ENCODE measurements at regions not wholly inside any gene's neighbourhood (a gene's known extent, or its start where the extent isn't known, plus 50 kb on each side); places are given as distances from the start of the nearest gene placed in this dataset.

DNA sequence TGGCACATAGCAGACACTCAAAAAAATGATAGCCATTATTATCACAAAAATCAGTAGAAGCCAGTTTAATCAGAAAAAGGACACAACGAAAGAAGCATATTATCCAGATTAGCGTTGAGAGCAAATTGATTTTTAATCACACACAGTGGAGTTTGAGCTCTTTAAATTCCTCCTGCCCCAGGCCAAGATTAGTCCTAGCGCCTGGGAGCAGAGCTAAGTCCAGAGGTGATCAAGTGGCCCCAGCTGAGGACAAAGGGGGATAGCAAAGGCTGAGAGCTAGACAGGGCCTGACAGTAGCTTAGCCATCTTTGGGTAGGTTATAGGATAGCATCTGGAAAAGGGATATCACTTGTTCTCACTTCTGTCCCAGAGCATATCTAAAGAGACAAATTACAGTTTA, 133.6 kb downstream of the NXPE2 start:
- DNase-seq = no peak

DNA sequence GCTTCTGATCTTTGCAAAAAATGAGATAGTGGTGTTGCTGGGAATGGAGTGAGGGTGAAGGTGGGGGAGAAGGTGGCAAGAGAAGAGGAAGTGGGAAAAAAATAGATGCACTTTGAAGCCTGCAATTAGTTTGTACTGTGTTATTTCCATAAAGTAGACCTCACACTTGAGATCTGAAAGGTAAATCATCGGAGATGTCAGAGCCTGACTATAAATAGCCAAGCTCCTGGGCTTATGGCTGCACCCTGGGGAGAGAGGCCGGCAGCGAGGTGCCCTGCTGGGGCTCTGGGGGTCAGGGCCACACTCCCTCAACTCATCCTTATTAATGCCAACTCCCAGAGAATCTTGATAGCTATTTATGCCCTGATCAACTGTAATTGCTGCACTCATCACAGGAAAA, 134.4 kb downstream of the NXPE2 start:
- DNase-seq = no peak

DNA sequence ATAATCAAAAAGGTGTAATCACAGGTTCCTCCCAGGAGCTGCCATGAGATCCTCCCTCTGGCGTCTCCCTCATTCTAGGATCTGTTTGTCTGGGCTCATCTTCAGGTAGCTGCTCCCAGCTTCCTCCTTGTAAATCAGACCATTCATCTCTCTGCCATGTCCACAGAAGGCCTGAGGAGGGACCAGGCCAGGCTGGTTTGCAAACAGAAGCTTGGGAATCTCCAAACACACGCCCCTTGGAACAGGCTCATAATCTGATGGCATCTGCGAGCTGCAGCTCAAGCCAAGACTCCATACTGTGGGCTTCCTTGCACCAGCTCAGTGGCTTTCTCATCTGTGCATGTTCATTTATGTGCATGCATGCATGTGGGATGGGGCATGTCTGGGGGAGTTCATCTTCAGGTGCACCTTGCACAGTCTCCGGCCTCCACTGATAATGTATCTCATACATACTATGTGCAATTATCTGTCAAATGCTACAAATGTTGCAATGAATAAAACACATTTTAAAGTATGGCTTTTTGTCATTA, 134.9 kb downstream of the NXPE2 start:
- no peak for DNase-seq

DNA sequence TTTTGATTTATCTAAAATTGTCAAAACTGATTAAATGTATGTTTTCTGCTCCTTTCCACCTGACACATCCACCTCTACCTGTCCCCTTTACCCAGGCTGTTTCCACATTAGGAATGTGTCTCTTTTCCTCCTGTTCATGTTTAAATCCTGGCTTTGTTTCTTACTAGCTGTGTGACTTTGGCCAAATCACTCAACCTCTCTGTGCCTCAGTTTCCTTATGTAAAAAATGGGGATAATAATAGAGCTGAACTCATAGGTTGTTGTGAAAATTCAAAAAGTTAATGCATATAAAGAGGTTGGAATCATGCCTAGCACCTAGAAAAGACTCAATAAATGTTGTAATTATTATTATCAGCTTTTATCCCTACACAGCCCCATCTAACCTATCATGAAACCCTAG, 136.8 kb downstream of the NXPE2 start:
- no peak for DNase-seq

DNA sequence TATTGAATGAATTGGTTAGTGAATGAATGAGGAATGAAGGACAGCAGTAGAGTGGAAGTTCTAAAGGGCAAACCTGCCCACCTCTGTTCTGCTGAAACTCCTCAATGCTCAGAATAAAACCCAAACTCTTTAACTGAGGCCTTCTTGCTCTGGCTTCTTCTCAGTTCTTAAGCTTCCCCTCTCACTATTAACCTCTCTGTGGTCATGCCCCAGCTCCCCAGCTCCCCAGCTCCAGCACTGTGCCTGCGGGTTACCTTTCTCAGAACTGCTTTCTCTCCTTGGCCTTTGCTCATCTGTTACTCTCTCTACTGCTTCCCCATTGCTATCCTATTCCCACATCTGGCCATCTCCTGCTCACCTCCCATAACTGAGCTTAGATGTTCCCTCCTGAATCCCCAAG, 137.4 kb downstream of the NXPE2 start:
- DNase-seq = no peak

GRCh38 chr11:114816791-114817190, 138.5 kb downstream of the NXPE2 start:
- no peak for DNase-seq

- no peak for DNase-seq
These were observed 140.1 kb downstream of the NXPE2 start for GRCh38 chr11:114818382-114818781.

DNA sequence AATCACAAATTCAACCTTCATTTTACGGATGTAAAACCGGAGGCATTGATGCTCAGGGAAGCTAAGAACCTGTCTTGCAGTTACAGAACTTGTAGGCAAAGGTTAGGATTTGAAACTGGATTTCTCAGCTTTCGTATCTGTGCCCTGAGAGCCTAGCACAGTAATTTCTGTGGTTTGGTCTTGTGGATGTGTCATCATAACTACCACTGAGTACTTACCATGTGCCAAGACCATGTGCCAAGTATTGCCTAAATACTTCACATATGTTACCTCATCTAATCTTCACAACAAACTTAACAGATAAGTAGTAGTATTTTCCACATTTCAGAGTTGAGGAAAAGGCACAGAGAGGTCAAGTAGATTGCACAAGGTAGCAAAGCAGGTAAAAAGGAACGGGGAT, 140.7 kb downstream of the NXPE2 start:
- DNase-seq = no peak

DNA sequence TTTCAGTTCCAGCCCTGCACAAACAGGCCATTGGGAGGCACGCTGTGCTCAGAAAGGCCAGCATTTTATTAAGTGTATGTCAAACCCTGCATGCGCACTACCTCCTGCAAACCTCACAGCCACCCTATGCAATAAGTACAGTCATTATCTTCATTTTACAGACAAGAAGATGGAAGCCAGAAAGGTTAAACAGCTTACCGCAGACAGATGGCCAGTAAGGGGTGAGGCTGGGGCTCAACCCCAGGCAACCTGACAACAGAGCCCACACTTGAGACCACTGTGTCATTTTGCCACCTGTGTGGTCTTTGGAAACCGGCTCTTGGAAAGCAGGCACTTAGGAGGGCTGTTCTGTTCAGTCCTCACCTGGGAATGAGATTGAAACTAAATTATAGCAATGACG, 142.3 kb downstream of the NXPE2 start:
- DNase-seq = no peak

- no peak for DNase-seq
These were observed 143.5 kb downstream of the NXPE2 start for GRCh38 chr11:114821621-114822412.

DNA sequence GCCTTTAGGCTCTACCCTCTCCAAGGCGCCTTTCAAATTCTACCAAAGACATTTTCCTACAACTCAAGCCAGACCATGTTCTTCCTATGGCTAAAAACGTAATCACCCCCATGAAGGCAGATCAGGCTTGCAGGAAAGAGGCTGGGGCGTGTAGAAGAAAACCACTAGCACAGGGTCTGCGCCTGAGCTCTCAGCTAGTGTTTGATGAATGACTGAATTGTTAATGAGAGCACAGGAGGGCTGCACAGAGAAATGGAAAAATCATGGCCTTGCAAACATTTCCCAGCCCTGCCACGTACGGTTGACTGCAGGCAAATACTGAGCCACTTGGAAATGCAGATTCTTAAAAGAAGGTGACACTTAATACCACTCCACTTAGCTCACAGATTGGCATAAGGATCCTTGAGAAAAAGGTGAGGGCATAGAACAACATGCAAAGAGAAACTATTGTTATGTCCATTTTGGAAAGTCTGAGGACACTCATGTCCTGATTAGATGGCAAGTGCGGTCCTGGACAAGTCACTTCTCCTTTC, 148.6 kb downstream of the NXPE2 start:
- peak in 1 of 2 experiments; percentile 39 for DNase-seq

DNA sequence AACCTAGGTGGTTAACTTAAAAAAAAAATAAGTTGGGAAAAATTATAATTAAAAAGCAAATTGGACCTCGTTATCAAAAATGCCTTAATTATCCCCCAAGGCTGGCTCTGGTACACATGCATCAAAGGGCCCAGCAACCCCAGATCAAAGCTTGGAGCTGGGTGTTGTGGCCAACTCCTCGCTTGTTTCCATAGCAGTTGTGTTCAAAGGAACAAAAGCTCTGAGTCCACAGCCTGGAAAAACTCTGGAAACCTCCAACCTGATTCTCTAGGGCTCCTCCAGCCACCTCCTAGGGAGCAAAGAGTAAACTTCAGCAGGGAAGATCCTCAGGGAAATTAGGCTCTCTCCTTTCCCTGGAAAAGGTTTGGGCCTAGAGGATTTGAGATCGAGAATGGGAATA, 149.4 kb downstream of the NXPE2 start:
- DNase-seq = no peak

GRCh38 chr11:114832532-114833125, 154.3 kb downstream of the NXPE2 start:
- DNase-seq = peak in 1 of 2 experiments; percentile 30

GRCh38 chr11:114836161-114836560, 157.8 kb downstream of the NXPE2 start:
- no peak for DNase-seq

GRCh38 chr11:114844896-114845295, 166.6 kb downstream of the NXPE2 start:
- DNase-seq = no peak

GRCh38 chr11:114845766-114846415, 167.6 kb downstream of the NXPE2 start:
- no peak for DNase-seq

GRCh38 chr11:114846416-114846791, 168.1 kb downstream of the NXPE2 start:
- peak in 1 of 2 experiments; percentile 39 for DNase-seq

DNA sequence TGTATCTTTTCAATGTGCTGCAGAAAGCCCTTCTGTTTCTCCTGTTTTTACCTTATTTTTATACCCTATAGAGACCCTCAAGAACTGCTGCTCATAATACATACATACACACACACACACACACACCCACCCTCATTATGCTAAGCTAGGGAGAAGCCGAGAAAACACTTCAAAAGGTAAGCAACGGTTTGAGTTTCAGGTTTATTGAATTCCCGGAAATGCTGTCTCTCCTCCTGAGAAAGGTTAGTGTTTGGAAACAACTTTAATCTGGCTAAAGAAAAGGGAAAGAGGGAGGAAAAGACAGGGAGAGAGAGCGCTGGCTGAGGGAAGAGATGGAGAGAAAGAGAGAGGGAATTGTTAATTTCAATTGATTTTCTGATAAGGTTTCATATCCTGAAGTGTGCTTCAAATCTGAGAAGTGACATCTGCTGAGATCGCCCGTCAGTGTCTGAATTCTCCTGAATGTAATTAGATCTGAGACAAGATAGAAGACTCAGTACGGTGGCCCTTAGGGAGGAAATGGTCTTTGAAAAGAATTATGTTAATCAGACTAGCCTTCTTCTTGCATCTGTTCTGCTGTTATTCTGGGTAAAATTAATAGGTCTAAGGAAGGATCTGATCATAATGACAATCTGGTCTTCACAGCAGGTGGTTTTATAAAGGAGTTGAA, 169.1 kb downstream of the NXPE2 start:
- DNase-seq = peak; percentile 62 to 79

DNA sequence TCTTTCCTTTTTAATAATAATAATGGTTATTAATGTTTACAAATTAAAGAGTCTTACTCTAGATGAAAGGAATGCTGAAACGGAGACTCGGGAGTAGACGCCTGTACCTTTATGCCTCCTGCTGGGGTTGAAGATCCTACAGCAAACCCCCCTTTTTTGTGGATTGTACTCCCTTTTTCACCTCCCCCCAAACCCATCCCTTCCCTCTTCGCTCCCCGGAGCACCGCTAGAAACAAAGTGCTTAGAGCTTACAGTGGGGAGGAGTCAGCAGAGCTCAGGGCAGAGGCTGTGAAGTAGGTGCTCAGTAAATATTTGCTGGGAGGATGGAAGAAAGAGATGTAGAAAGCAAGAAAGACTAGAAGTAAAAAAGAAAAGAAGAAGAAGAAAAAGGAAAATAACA, 169.7 kb downstream of the NXPE2 start:
- no peak for DNase-seq

DNA sequence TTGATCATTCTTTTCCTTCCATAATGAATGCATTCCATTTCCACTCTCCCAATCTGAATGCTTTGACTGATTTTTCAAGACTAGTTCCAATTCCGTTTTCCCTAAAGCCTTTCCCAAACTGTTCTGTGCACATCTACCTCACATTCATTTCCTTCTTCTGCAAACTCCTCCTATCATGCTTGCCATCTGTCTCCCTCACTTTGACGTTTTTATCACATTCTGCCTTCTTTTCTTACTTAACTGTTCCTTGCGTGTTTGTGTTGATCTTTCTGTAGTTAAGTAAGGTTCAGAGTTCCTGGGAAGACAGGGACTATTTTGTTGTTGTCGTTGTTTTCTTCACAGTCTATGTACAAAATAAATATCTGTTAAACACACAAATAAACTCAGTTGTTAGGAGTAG, 179.0 kb downstream of the NXPE2 start:
- no peak for DNase-seq

DNA sequence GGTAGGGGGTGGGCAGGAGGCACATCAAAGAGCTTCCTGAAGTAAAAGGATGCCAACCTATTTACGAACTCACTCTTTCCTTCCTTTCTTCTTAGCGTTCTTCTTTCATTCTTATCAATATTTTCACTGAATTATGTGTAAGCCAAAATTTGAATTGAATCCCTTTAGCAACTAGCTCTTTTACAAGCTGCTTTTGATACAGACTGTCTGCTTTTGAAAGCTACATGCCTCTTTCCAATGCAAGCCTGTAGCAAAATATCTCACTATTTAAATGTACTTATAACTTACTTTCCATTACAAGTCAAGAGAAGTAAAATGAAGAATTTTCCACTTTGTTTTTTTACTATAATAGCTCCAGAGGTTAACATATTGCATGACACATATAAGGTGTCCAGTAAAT, 186.6 kb downstream of the NXPE2 start:
- DNase-seq = no peak

- DNase-seq = no peak
These were observed 197.9 kb downstream of the NXPE2 start for GRCh38 chr11:114876234-114876633.

DNA sequence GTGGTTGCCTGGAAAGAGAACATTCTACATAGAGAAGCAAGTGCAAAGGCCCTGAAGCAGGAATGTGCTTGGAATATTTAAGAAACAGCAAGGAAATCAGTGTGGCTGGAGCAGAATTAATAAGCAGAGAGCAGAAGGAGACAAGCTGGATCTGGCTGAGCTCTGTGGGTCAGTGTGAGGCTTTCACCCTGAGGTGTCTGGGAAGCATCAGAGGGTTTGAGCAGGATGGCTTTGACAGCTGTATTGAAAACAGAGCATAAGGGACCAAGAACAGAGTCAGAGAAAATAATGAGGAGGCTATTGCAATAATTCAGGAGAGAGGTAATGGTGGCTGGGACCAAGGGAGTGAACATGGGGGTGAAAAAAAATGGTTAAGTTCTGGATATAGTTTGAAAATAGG, 199.6 kb downstream of the NXPE2 start:
- DNase-seq = no peak

Data from NCI-H187 (cell line).